Lung (tissue), 11 donors: ENCODE measurements at regions not wholly inside any gene's neighbourhood (a gene's known extent, or its start where the extent isn't known, plus 50 kb on each side); places are given as distances from the start of the nearest gene placed in this dataset.

Source experiments
- ATAC-seq: fragments of 200-7000 bp; cut with Tn5 transposase; one replicate; pipeline ENCODE4 v1.9.1; 2020; ENCODE audit warnings: moderate number of reproducible peaks; ENCODE audit not compliant: insufficient read depth, low FRiP score
- DNase-seq, 3 donors: peaks; one replicate each; pipeline ENCODE4 v3.0.0-alpha.2; 2013 to 2017
- H3K27ac ChIP-seq, 2 donors: one replicate each; pipeline ENCODE4 v1.5.1; 2013; ENCODE audit warnings: mild to moderate bottlenecking in 2 of 2, moderate library complexity in 2 of 2, control low read depth in 1 of 2, inconsistent platforms in 1 of 2, low read depth in 1 of 2, low read length in 1 of 2
- H3K27me3 ChIP-seq, 3 donors: one replicate each; pipeline ENCODE4 v1.5.1; 2013; ENCODE audit warnings: low read length in 2 of 3; ENCODE audit not compliant: control insufficient read depth in 3 of 3, insufficient read depth in 3 of 3
- H3K36me3 ChIP-seq, 4 donors: one replicate each; pipeline ENCODE4 v1.5.1; 2013; ENCODE audit warnings: low read length in 4 of 4, mild to moderate bottlenecking in 1 of 4, moderate library complexity in 1 of 4; ENCODE audit not compliant: control insufficient read depth in 4 of 4, insufficient read depth in 4 of 4
- H3K4me1 ChIP-seq, 5 donors: one replicate each; pipeline ENCODE4 v1.5.1; 2013; ENCODE audit warnings: low read length in 5 of 5, mild to moderate bottlenecking in 2 of 5, moderate library complexity in 1 of 5; ENCODE audit not compliant: control insufficient read depth in 5 of 5, insufficient read depth in 5 of 5
- H3K4me3 ChIP-seq: one replicate; pipeline ENCODE4 v1.5.1; 2013; ENCODE audit warnings: mild to moderate bottlenecking, control low read depth, moderate library complexity
- H3K9ac ChIP-seq, 2 donors: one replicate each; pipeline ENCODE4 v1.5.1; 2013; ENCODE audit warnings: low read length in 2 of 2, control low read depth in 1 of 2; ENCODE audit not compliant: insufficient read depth in 1 of 2
- H3K9me3 ChIP-seq, 4 donors: one replicate each; pipeline ENCODE4 v1.5.1; 2013; ENCODE audit warnings: low read length in 3 of 4, mild to moderate bottlenecking in 1 of 4, moderate library complexity in 1 of 4; ENCODE audit not compliant: control insufficient read depth in 4 of 4, insufficient read depth in 3 of 4
- CTCF ChIP-seq: IDR thresholded peaks from 2 replicates; pipeline ENCODE4 v1.5.1; 2012; ENCODE audit warnings: mild to moderate bottlenecking; ENCODE audit errors: control extremely low read depth, extremely low read depth
- WGBS, 2 donors: extraction: QIAGEN DNeasy Blood & Tissue Kit; methylation state at CpG; one replicate each; pipeline ENCODE4 v1.1.7; 2013; 5-methylcytosine and 5-hydroxymethylcytosine counted together
- donor health status: control.
- donor health status: control.
- donor health status: Bipolar disorder and iron deficiency.
- donor health status: healthy.
- donor health status: DM: yes; HTN: yes; CAD: no.

- no peak overlapping the region for H3K4me3 ChIP-seq
- no peak for TF ChIP-seq CTCF
- DNase-seq = no peak
- ATAC-seq = no peak
- no peak overlapping the region for H3K9ac ChIP-seq
- no peaks in the 10 kb centered on the region for H3K36me3 ChIP-seq
- WGBS, 2 donors = 71 to 83% methylated on average over 21 of the region's 21 CpGs
- H3K27ac ChIP-seq = no peak overlapping the region
- H3K9me3 ChIP-seq = peaks cover 0 to under 1% (median under 1%) of the 10 kb centered on the region in 4 donors
- peaks cover 0 to 4% (median 0%) of the 10 kb centered on the region in 3 donors for H3K27me3 ChIP-seq
- H3K4me1 ChIP-seq = peaks cover 0 to 41% (median 18%) of the 10 kb centered on the region in 5 donors
These were observed 416.2 kb downstream of the IRX2 start for GRCh38 chr5:2335125-2335732.

GRCh38 chr5:2334719-2335118 lies 416.8 kb downstream of the IRX2 start:
- H3K9ac ChIP-seq = no peak overlapping the region
- no peak overlapping the region for H3K27ac ChIP-seq
- TF ChIP-seq CTCF = no peak
- no peaks in the 10 kb centered on the region for H3K36me3 ChIP-seq
- H3K9me3 ChIP-seq = peaks cover 0 to 4% (median 1%) of the 10 kb centered on the region in 4 donors
- DNase-seq (peak in 1 of 3 donors; percentile 35), ATAC-seq (no peak)
- H3K4me3 ChIP-seq = no peak overlapping the region
- H3K27me3 ChIP-seq = peaks cover 0 to 4% (median 0%) of the 10 kb centered on the region in 3 donors
- 25 to 28% methylated on average over 24 of the region's 24 CpGs for WGBS, 2 donors
- H3K4me1 ChIP-seq = peaks cover 0 to 42% (median 18%) of the 10 kb centered on the region in 5 donors

GRCh38 chr5:2333291-2333690 lies 418.2 kb downstream of the IRX2 start:
- no peak overlapping the region for H3K4me3 ChIP-seq
- H3K9ac ChIP-seq = no peak overlapping the region
- peaks cover 0 to 37% (median 18%) of the 10 kb centered on the region in 5 donors for H3K4me1 ChIP-seq
- peaks cover 0 to 4% (median 1%) of the 10 kb centered on the region in 4 donors for H3K9me3 ChIP-seq
- no peak for TF ChIP-seq CTCF
- H3K27ac ChIP-seq = no peak overlapping the region
- ATAC-seq = no peak
- DNase-seq = peak in 2 of 3 donors; percentile 29 to 45
- H3K27me3 ChIP-seq = no peaks in the 10 kb centered on the region
- WGBS, 2 donors = 67 to 79% methylated on average over 4 of the region's 4 CpGs
- no peaks in the 10 kb centered on the region for H3K36me3 ChIP-seq

GRCh38 chr5:2332521-2332920 lies 419.0 kb downstream of the IRX2 start:
- ATAC-seq (no peak), DNase-seq (no peak)
- Histone ChIP-seq H3K36me3 (no peaks in the 10 kb centered on the region), H3K27me3 (no peaks in the 10 kb centered on the region), H3K9ac (no peak overlapping the region), H3K4me1 (peaks cover 0 to 36% (median 18%) of the 10 kb centered on the region in 5 donors), H3K9me3 (peaks cover 0 to 4% (median 1%) of the 10 kb centered on the region in 4 donors), H3K27ac (no peak overlapping the region), H3K4me3 (no peak overlapping the region)
- no peak for TF ChIP-seq CTCF
- WGBS, 2 donors = 71 to 80% methylated on average over 6 of the region's 6 CpGs
